ENCODE measurements at regions not wholly inside any gene's neighbourhood (a gene's known extent, or its start where the extent isn't known, plus 50 kb on each side); places are given as distances from the start of the nearest gene placed in this dataset.
"Not testable (repeated sequence)": the region's sequence is repeated elsewhere in the genome, so short reads cannot be mapped to it uniquely, and the experiment has no call there.

DNA sequence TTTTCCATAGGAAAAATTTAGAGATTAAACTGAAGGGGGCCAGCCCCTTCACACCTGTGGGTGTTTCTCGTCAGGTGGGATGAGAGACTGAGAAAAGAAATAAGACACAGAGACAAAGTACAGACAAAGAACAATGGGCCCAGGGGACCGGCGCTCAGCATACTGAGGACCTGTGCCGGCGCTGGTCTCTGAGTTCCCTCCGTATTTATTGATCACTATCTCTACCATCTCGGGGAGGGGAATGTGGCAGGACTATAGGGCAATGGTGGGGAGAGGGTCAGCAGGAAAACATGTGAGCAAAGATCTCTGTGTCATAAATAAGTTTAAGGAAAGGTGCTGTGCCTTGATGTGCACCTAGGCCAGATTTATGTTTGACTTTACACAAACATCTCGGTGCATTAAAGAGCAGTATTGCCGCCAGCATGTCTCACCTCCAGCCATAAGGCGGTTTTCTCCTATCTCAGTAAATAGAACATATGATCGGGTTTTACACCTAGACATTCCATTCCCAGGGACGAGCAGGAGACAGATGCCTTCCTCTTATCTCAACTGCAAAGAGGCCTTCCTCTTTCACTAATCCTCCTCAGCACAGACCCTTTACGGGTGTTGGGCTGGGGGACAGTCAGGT, 494.7 kb downstream of the IGSF11 start:
- H3K27ac Mint-ChIP-seq; H3K4me1 Mint-ChIP-seq (ENCODE audit: low read depth); intact Hi-C loops (cut with micrococcal nuclease); H3K4me3 Mint-ChIP-seq; DNase-seq (ENCODE audit: low spot score); H3K36me3 Mint-ChIP-seq (ENCODE audit: low read depth); H3K27me3 Mint-ChIP-seq (ENCODE audit: insufficient read depth); H3K9me3 Mint-ChIP-seq: not testable (repeated sequence)

DNA sequence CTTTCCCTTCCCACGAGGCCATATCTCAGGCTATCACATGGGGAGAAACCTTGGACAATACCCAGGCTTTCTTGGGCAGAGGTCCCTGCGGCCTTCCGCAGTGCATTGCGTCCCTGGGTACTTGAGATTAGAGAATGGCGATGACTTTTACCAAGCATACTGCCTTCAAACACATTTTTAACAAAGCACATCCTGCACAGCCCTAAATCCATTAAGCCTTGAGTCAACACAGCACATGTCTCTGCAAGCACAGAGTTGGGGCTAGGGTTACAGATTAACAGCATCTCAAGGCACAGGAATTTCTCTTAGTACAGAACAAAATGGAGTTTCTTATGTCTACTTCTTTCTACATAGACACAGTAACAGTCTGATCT, 494.2 kb downstream of the IGSF11 start:
- H3K9me3 Mint-ChIP-seq; H3K4me1 Mint-ChIP-seq (ENCODE audit: low read depth); H3K27ac Mint-ChIP-seq; H3K4me3 Mint-ChIP-seq; H3K27me3 Mint-ChIP-seq (ENCODE audit: insufficient read depth); intact Hi-C loops (cut with micrococcal nuclease); H3K36me3 Mint-ChIP-seq (ENCODE audit: low read depth); DNase-seq (ENCODE audit: low spot score): not testable (repeated sequence)

- H3K9me3 Mint-ChIP-seq = peaks cover 4% of the 10 kb centered on the region
- no peak overlapping the region for H3K4me3 Mint-ChIP-seq
- intact Hi-C loops (cut with micrococcal nuclease) = no loop called here
- H3K27me3 Mint-ChIP-seq (ENCODE audit: insufficient read depth) = no peaks in the 10 kb centered on the region
- no peaks in the 10 kb centered on the region for H3K36me3 Mint-ChIP-seq (ENCODE audit: low read depth)
- no peak for DNase-seq (ENCODE audit: low spot score)
- H3K27ac Mint-ChIP-seq = no peak overlapping the region
- H3K4me1 Mint-ChIP-seq (ENCODE audit: low read depth) = no peaks in the 10 kb centered on the region
Observed at GRCh38 chr3:118540826-118541225, 493.8 kb downstream of the IGSF11 start.

- no peak for DNase-seq (ENCODE audit: low spot score)
- Mint-ChIP-seq H3K36me3 (ENCODE audit: low read depth) (no peaks in the 10 kb centered on the region), H3K27ac (no peak overlapping the region), H3K9me3 (peaks cover 4% of the 10 kb centered on the region), H3K4me3 (no peak overlapping the region), H3K4me1 (ENCODE audit: low read depth) (no peaks in the 10 kb centered on the region), H3K27me3 (ENCODE audit: insufficient read depth) (no peaks in the 10 kb centered on the region)
- intact Hi-C loops (cut with micrococcal nuclease) = no loop called here
Observed at GRCh38 chr3:118541796-118542195, 492.9 kb downstream of the IGSF11 start.

DNA sequence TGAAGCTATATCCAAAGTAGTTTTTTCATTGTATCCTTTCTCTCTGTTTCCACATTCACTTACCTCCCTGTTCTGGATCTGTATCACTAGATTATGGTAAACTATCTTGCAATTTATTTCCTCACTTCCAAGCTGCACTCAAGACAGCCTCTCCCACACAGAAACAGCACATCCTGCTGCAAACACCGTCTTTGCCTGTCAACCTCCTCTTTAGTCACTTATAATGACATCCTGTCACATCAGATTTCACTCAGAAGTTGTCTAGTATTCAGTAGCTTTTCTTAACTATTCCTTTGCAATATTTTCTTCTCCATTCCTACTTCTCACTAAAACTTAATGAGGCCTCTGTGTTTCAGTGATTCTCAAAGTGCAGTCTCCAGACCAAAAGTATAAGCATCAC, 490.8 kb downstream of the IGSF11 start:
- no peak for DNase-seq (ENCODE audit: low spot score)
- Mint-ChIP-seq H3K4me1 (ENCODE audit: low read depth) (no peaks in the 10 kb centered on the region), H3K27ac (no peak overlapping the region), H3K9me3 (peaks cover 4% of the 10 kb centered on the region), H3K4me3 (no peak overlapping the region), H3K36me3 (ENCODE audit: low read depth) (no peaks in the 10 kb centered on the region), H3K27me3 (ENCODE audit: insufficient read depth) (no peaks in the 10 kb centered on the region)
- intact Hi-C loops (cut with micrococcal nuclease) = no loop called here

DNA sequence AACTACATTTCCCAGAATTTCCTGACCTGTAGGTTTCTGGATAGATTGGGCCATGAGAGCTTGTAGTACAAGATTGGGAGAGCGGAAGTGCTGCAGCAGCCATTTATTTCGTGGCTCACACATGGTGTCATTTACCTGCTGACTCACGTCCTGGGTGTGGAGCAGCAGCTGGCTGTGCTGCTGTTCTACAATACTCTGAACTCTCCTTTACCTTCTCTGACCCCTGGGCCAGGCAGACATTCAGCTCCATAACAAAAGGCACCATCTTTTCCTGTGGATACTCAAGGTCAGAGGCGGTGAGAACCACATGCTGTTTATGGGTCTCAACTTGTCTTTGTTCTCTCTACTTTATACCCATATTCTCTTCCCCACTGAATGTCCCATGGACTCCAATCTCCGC, 490.2 kb downstream of the IGSF11 start:
- no peak overlapping the region for H3K4me3 Mint-ChIP-seq
- H3K27ac Mint-ChIP-seq = no peak overlapping the region
- H3K27me3 Mint-ChIP-seq (ENCODE audit: insufficient read depth) = no peaks in the 10 kb centered on the region
- DNase-seq (ENCODE audit: low spot score) = no peak
- peaks cover 4% of the 10 kb centered on the region for H3K9me3 Mint-ChIP-seq
- no peaks in the 10 kb centered on the region for H3K4me1 Mint-ChIP-seq (ENCODE audit: low read depth)
- intact Hi-C loops (cut with micrococcal nuclease) = no loop called here
- H3K36me3 Mint-ChIP-seq (ENCODE audit: low read depth) = no peaks in the 10 kb centered on the region

DNA sequence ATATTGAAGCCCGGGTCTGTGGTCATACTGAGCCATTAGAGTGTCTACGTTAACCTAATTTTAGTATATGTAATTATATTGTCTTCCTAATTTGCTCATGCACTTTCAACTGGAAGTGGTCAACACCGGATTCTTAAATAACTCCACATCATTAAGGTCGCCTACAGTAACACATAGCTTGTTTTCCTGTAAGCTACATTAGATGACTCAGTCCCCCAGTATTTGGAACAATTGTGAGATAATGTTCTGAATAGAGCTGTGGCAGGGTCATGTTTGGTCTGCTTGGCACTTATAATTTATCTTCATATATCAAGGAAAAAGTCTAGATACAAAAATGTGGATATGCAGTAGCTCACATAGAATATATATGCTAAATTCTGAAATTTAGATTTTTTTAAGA, 486.2 kb downstream of the IGSF11 start:
- Mint-ChIP-seq H3K27me3 (ENCODE audit: insufficient read depth) (no peaks in the 10 kb centered on the region), H3K4me3 (no peak overlapping the region), H3K27ac (no peak overlapping the region), H3K36me3 (ENCODE audit: low read depth) (no peaks in the 10 kb centered on the region), H3K4me1 (ENCODE audit: low read depth) (no peaks in the 10 kb centered on the region), H3K9me3 (peaks cover 4% of the 10 kb centered on the region)
- no peak for DNase-seq (ENCODE audit: low spot score)
- intact Hi-C loops (cut with micrococcal nuclease) = no loop called here

DNA sequence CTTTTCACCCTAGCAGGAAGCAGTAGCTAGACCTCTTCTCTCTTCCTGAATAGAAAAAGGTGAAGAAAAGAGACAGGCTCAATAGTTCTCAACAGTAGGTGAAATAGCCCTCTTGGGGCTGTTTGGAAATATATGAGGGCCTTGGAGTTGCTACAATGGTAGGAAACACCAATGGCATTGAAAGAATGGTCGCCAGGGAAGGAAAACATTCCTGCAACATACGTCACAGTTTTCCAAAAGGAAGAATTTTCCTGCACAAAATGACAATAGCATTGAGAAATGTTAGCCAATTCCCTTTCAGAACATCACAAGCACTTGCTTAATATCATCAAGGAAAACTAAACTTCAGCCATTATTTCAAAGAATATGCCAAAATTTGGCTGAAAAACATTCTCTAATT, 484.5 kb downstream of the IGSF11 start:
- no peak for DNase-seq (ENCODE audit: low spot score)
- H3K27me3 Mint-ChIP-seq (ENCODE audit: insufficient read depth) = no peaks in the 10 kb centered on the region
- no peak overlapping the region for H3K27ac Mint-ChIP-seq
- H3K9me3 Mint-ChIP-seq = peaks cover under 1% of the 10 kb centered on the region
- intact Hi-C loops (cut with micrococcal nuclease) = no loop called here
- H3K4me3 Mint-ChIP-seq = no peak overlapping the region
- no peaks in the 10 kb centered on the region for H3K36me3 Mint-ChIP-seq (ENCODE audit: low read depth)
- no peaks in the 10 kb centered on the region for H3K4me1 Mint-ChIP-seq (ENCODE audit: low read depth)

- Mint-ChIP-seq H3K27me3 (ENCODE audit: insufficient read depth) (no peaks in the 10 kb centered on the region), H3K36me3 (ENCODE audit: low read depth) (no peaks in the 10 kb centered on the region), H3K4me3 (no peak overlapping the region), H3K4me1 (ENCODE audit: low read depth) (no peaks in the 10 kb centered on the region), H3K27ac (no peak overlapping the region), H3K9me3 (no peaks in the 10 kb centered on the region)
- intact Hi-C loops (cut with micrococcal nuclease) = no loop called here
- DNase-seq (ENCODE audit: low spot score) = no peak
Observed at GRCh38 chr3:118550556-118550955, 484.1 kb downstream of the IGSF11 start.

- no peak overlapping the region for H3K4me3 Mint-ChIP-seq
- DNase-seq (ENCODE audit: low spot score) = no peak
- no peaks in the 10 kb centered on the region for H3K36me3 Mint-ChIP-seq (ENCODE audit: low read depth)
Observed at GRCh38 chr3:118554148-118554838, 480.4 kb downstream of the IGSF11 start.

DNA sequence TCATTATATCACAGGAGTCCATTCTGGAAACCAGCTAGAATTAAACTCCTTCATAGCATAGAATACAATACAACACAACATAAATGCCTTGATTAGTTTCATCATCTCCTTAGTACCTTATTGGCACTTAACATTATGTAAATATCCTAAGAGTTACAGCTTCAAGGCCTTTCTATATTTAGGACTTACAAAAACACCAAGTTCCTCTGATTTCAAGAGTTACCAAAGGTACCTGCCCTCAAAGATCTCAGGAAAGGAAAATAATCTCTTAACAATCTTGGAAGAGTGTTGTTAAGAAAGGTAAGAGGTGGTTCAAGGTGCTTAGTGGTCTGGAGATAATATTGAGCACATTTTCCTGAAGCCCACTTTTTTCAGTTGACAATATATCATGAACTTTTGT, 477.7 kb downstream of the IGSF11 start:
- Mint-ChIP-seq H3K9me3 (no peaks in the 10 kb centered on the region), H3K4me3 (no peak overlapping the region), H3K36me3 (ENCODE audit: low read depth) (no peaks in the 10 kb centered on the region), H3K27me3 (ENCODE audit: insufficient read depth) (no peaks in the 10 kb centered on the region), H3K4me1 (ENCODE audit: low read depth) (no peaks in the 10 kb centered on the region), H3K27ac (no peak overlapping the region)
- DNase-seq (ENCODE audit: low spot score) = no peak
- intact Hi-C loops (cut with micrococcal nuclease) = no loop called here

More at GRCh38 chr3:118554148-118554838, 480.4 kb downstream of the IGSF11 start:
- no peaks in the 10 kb centered on the region for H3K4me1 Mint-ChIP-seq (ENCODE audit: low read depth)
- intact Hi-C loops (cut with micrococcal nuclease) = no loop called here
- no peaks in the 10 kb centered on the region for H3K9me3 Mint-ChIP-seq
- H3K27ac Mint-ChIP-seq = no peak overlapping the region
- no peaks in the 10 kb centered on the region for H3K27me3 Mint-ChIP-seq (ENCODE audit: insufficient read depth)

GRCh38 chr3:118557513-118557912, 477.1 kb downstream of the IGSF11 start:
- Mint-ChIP-seq H3K4me3 (no peak overlapping the region), H3K9me3 (no peaks in the 10 kb centered on the region), H3K27ac (no peak overlapping the region), H3K27me3 (ENCODE audit: insufficient read depth) (no peaks in the 10 kb centered on the region), H3K4me1 (ENCODE audit: low read depth) (no peaks in the 10 kb centered on the region), H3K36me3 (ENCODE audit: low read depth) (no peaks in the 10 kb centered on the region)
- no peak for DNase-seq (ENCODE audit: low spot score)
- intact Hi-C loops (cut with micrococcal nuclease) = no loop called here

GRCh38 chr3:118559286-118559685, 475.4 kb downstream of the IGSF11 start:
- intact Hi-C loops (cut with micrococcal nuclease) = no loop called here
- H3K4me3 Mint-ChIP-seq = no peak overlapping the region
- no peaks in the 10 kb centered on the region for H3K36me3 Mint-ChIP-seq (ENCODE audit: low read depth)
- DNase-seq (ENCODE audit: low spot score) = no peak
- no peaks in the 10 kb centered on the region for H3K9me3 Mint-ChIP-seq
- no peak overlapping the region for H3K27ac Mint-ChIP-seq
- H3K27me3 Mint-ChIP-seq (ENCODE audit: insufficient read depth) = no peaks in the 10 kb centered on the region
- no peaks in the 10 kb centered on the region for H3K4me1 Mint-ChIP-seq (ENCODE audit: low read depth)

- intact Hi-C loops (cut with micrococcal nuclease) = no loop called here
- H3K27me3 Mint-ChIP-seq (ENCODE audit: insufficient read depth) = no peaks in the 10 kb centered on the region
- H3K36me3 Mint-ChIP-seq (ENCODE audit: low read depth) = no peaks in the 10 kb centered on the region
- no peak overlapping the region for H3K4me3 Mint-ChIP-seq
- no peak overlapping the region for H3K27ac Mint-ChIP-seq
- DNase-seq (ENCODE audit: low spot score) = no peak
- peaks cover 15% of the 10 kb centered on the region for H3K9me3 Mint-ChIP-seq
- H3K4me1 Mint-ChIP-seq (ENCODE audit: low read depth) = no peaks in the 10 kb centered on the region
Observed at GRCh38 chr3:118564800-118565199, 469.8 kb downstream of the IGSF11 start.
